ENCODE measurements at regions not wholly inside any gene's neighbourhood (a gene's known extent, or its start where the extent isn't known, plus 50 kb on each side); places are given as distances from the start of the nearest gene placed in this dataset.
"Not testable (repeated sequence)": the region's sequence is repeated elsewhere in the genome, so short reads cannot be mapped to it uniquely, and the experiment has no call there.

- DNase-seq: no peak
Measured at GRCh38 chr14:28152453-28153044, 614.0 kb upstream of the FOXG1 start.

- no peak for DNase-seq
Measured at GRCh38 chr14:28157289-28157869, 609.2 kb upstream of the FOXG1 start.

- no peak for DNase-seq
Measured at GRCh38 chr14:28157887-28158791, 608.4 kb upstream of the FOXG1 start.

- DNase-seq: no peak
Measured at GRCh38 chr14:28161040-28161439, 605.5 kb upstream of the FOXG1 start.

GRCh38 chr14:28163233-28163632 lies 603.4 kb upstream of the FOXG1 start:
- DNase-seq: no peak

GRCh38 chr14:28163897-28164296 lies 602.7 kb upstream of the FOXG1 start:
- no peak for DNase-seq

- not testable (repeated sequence) for DNase-seq
Measured at GRCh38 chr14:28187902-28188830, 578.4 kb upstream of the FOXG1 start.

GRCh38 chr14:28196878-28197277 lies 569.7 kb upstream of the FOXG1 start:
- no peak for DNase-seq

- DNase-seq: no peak
Measured at GRCh38 chr14:28220391-28220790, 546.2 kb upstream of the FOXG1 start.

- no peak for DNase-seq
Measured at GRCh38 chr14:28240909-28241308, 525.7 kb upstream of the FOXG1 start.

- no peak for DNase-seq
Measured at GRCh38 chr14:28242895-28243294, 523.7 kb upstream of the FOXG1 start.

GRCh38 chr14:28243600-28243999 lies 523.0 kb upstream of the FOXG1 start:
- DNase-seq: no peak

- DNase-seq: no peak
Measured at GRCh38 chr14:28245216-28245615, 521.4 kb upstream of the FOXG1 start.

GRCh38 chr14:28247491-28247890 lies 519.1 kb upstream of the FOXG1 start:
- no peak for DNase-seq

GRCh38 chr14:28252124-28252523 lies 514.5 kb upstream of the FOXG1 start:
- DNase-seq: not testable (repeated sequence)

- no peak for DNase-seq
Measured at GRCh38 chr14:28254768-28255167, 511.8 kb upstream of the FOXG1 start.

- no peak for DNase-seq
Measured at GRCh38 chr14:28264306-28264705, 502.3 kb upstream of the FOXG1 start.

GRCh38 chr14:28272270-28272669 lies 494.3 kb upstream of the FOXG1 start:
- no peak for DNase-seq

- no peak for DNase-seq
Measured at GRCh38 chr14:28280530-28280929, 486.1 kb upstream of the FOXG1 start.

- DNase-seq: no peak
Measured at GRCh38 chr14:28280997-28281598, 485.5 kb upstream of the FOXG1 start.

- no peak for DNase-seq
Measured at GRCh38 chr14:28284546-28285300, 481.9 kb upstream of the FOXG1 start.

Measured in right hindlimb (tissue), 1 donor.